ENCODE measurements at regions not wholly inside any gene's neighbourhood (a gene's known extent, or its start where the extent isn't known, plus 50 kb on each side); places are given as distances from the start of the nearest gene placed in this dataset.
A peak's percentile ranks its signal among the peaks of the same experiment; 100 is the strongest.

DNA sequence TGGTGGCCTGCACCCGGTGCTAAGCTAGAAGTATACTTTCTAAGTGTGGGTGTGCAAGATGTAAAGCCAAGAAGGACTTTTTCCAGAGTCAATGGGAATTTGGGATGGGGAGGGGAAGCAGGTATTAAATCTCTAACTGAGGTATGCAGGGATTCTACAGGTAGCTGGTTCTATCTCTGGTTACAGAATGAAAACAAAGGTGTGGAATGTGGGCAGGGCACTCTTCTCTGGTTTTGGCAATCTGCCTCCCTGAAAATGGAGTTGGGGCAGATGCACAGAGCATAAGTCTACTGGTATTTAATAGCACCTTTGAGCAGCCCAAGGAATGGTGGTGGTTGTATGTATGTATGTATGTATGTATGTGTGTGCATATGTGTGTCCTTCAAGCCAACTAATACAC lies 66.7 kb upstream of the PPP1R12A start:
- H3K36me3 ChIP-seq (ENCODE audit: low read depth, low read length), result no peaks in the 10 kb centered on the region
- TF ChIP-seq EZH2 (IDR thresholded peaks at IDR 0.05; ENCODE audit: low read length, unreplicated experiment) (no peak), EZH2phosphoT487 (IDR thresholded peaks at IDR 0.05; ENCODE audit: borderline replicate concordance, low read length) (no peak)
- TF ChIP-seq, protein P1, sequence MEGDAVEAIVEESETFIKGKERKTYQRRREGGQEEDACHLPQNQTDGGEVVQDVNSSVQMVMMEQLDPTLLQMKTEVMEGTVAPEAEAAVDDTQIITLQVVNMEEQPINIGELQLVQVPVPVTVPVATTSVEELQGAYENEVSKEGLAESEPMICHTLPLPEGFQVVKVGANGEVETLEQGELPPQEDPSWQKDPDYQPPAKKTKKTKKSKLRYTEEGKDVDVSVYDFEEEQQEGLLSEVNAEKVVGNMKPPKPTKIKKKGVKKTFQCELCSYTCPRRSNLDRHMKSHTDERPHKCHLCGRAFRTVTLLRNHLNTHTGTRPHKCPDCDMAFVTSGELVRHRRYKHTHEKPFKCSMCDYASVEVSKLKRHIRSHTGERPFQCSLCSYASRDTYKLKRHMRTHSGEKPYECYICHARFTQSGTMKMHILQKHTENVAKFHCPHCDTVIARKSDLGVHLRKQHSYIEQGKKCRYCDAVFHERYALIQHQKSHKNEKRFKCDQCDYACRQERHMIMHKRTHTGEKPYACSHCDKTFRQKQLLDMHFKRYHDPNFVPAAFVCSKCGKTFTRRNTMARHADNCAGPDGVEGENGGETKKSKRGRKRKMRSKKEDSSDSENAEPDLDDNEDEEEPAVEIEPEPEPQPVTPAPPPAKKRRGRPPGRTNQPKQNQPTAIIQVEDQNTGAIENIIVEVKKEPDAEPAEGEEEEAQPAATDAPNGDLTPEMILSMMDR (conservative IDR thresholded peaks at IDR 0.05; ENCODE audit: low read depth, low read length), result no peak
- H3K4me3 ChIP-seq (ENCODE audit: low read length), result no peak overlapping the region
- no TSS peak for BruUV-seq (replicated peaks)
- intact Hi-C loops (cut with micrococcal nuclease), result no loop called here
- ATAC-seq (peak; percentile 38), DNase-seq (peak; percentile 65)
- H3K9ac ChIP-seq (ENCODE audit: low read length), result no peak overlapping the region
- H3K9me3 ChIP-seq (ENCODE audit: low read length), result no peaks in the 10 kb centered on the region
- H4K20me1 ChIP-seq (ENCODE audit: low read length), result no peaks in the 10 kb centered on the region
- H3K4me1 ChIP-seq (ENCODE audit: insufficient read depth, low read length), result peaks cover 11% of the 10 kb centered on the region
- no peaks in the 10 kb centered on the region for H3K27me3 ChIP-seq (ENCODE audit: low read length)
- no peaks in the 10 kb centered on the region for H3K9me2 ChIP-seq (replicated peaks; ENCODE audit: low read length)
- H2AFZ ChIP-seq (ENCODE audit: low read length), result no peak overlapping the region
- ChIA-PET POLR2A (ENCODE audit: unreplicated experiment) (no interaction called here), CTCF (no interaction called here)
- no peaks in the 10 kb centered on the region for H3F3A ChIP-seq (ENCODE audit: low read length, unreplicated experiment)
- H3K4me2 ChIP-seq (ENCODE audit: low read length), result no peak overlapping the region
- H3K79me2 ChIP-seq (ENCODE audit: low read length), result no peaks in the 10 kb centered on the region
- H3K27ac ChIP-seq (ENCODE audit: low read length), result no peak overlapping the region

- intact Hi-C loops (cut with micrococcal nuclease), result no loop called here
- Histone ChIP-seq H3K79me2 (ENCODE audit: low read length) (no peaks in the 10 kb centered on the region), H3K27me3 (ENCODE audit: low read length) (no peaks in the 10 kb centered on the region), H3K4me3 (ENCODE audit: low read length) (no peak overlapping the region), H3K27ac (ENCODE audit: low read length) (no peak overlapping the region), H3K4me2 (ENCODE audit: low read length) (no peak overlapping the region; the same call in 1 of the 2 replicates), H4K20me1 (ENCODE audit: low read length) (no peaks in the 10 kb centered on the region), H2AFZ (ENCODE audit: low read length) (no peak overlapping the region), H3K9me2 (replicated peaks; ENCODE audit: low read length) (no peaks in the 10 kb centered on the region), H3K36me3 (ENCODE audit: low read depth, low read length) (no peaks in the 10 kb centered on the region), H3K4me1 (ENCODE audit: insufficient read depth, low read length) (peaks cover 11% of the 10 kb centered on the region), H3F3A (ENCODE audit: low read length, unreplicated experiment) (no peaks in the 10 kb centered on the region), H3K9me3 (ENCODE audit: low read length) (no peaks in the 10 kb centered on the region), H3K9ac (ENCODE audit: low read length) (no peak overlapping the region)
- CTCF ChIA-PET, result no interaction called here
- ATAC-seq, result no peak
- TF ChIP-seq EZH2 (IDR thresholded peaks at IDR 0.05; ENCODE audit: low read length, unreplicated experiment), result no peak
- TF ChIP-seq EZH2phosphoT487 (IDR thresholded peaks at IDR 0.05; ENCODE audit: borderline replicate concordance, low read length), result no peak
- TF ChIP-seq, protein P1 (conservative IDR thresholded peaks at IDR 0.05; ENCODE audit: low read depth, low read length), result no peak
- POLR2A ChIA-PET (ENCODE audit: unreplicated experiment), result no interaction called here
- peak; percentile 50 for DNase-seq
- BruUV-seq (replicated peaks), result no TSS peak
These were observed 65.9 kb upstream of the PPP1R12A start for GRCh38 chr12:80000831-80001230.

DNA sequence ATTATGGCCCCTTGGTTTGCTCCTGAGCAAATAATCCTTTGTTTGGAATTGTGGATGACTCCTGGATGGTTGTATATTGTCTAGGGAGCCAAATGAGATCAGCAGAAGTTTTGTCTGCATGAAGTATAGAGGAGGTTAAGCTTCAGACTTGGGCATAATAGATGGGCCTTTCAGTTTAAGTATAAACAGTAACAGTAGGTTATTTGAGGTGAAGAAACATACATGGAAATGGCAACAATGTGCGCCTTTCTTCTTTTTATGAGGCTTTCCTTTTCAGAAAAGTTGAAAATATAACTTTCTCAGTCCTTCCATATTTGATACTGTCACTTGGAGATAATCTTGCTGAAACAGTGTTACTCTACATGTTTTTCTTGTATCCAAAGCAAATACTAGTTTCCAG lies 63.7 kb upstream of the PPP1R12A start:
- no TSS peak for BruUV-seq (replicated peaks)
- Histone ChIP-seq H3K79me2 (ENCODE audit: low read length) (no peaks in the 10 kb centered on the region), H3K9ac (ENCODE audit: low read length) (no peak overlapping the region), H3K4me3 (ENCODE audit: low read length) (no peak overlapping the region), H4K20me1 (ENCODE audit: low read length) (no peaks in the 10 kb centered on the region), H3K4me1 (ENCODE audit: insufficient read depth, low read length) (peaks cover 11% of the 10 kb centered on the region), H3K9me3 (ENCODE audit: low read length) (no peaks in the 10 kb centered on the region), H3K9me2 (replicated peaks; ENCODE audit: low read length) (no peaks in the 10 kb centered on the region), H3K36me3 (ENCODE audit: low read depth, low read length) (no peaks in the 10 kb centered on the region), H3K27ac (ENCODE audit: low read length) (no peak overlapping the region), H3F3A (ENCODE audit: low read length, unreplicated experiment) (no peaks in the 10 kb centered on the region), H3K4me2 (ENCODE audit: low read length) (no peak overlapping the region), H3K27me3 (ENCODE audit: low read length) (no peaks in the 10 kb centered on the region), H2AFZ (ENCODE audit: low read length) (no peak overlapping the region)
- POLR2A ChIA-PET (ENCODE audit: unreplicated experiment), result no interaction called here
- ATAC-seq, result no peak
- CTCF ChIA-PET, result no interaction called here
- TF ChIP-seq EZH2phosphoT487 (IDR thresholded peaks at IDR 0.05; ENCODE audit: borderline replicate concordance, low read length) (no peak), EZH2 (IDR thresholded peaks at IDR 0.05; ENCODE audit: low read length, unreplicated experiment) (no peak)
- TF ChIP-seq, protein P1 (conservative IDR thresholded peaks at IDR 0.05; ENCODE audit: low read depth, low read length), result no peak
- intact Hi-C loops (cut with micrococcal nuclease), result no loop called here
- no peak for DNase-seq

Measured in PC-3 (cell line).